GM18511 (cell line): ENCODE measurements at regions not wholly inside any gene's neighbourhood (a gene's known extent, or its start where the extent isn't known, plus 50 kb on each side); places are given as distances from the start of the nearest gene placed in this dataset.
A peak's percentile ranks its signal among the peaks of the same experiment; 100 is the strongest.
"Not testable (repeated sequence)": the region's sequence is repeated elsewhere in the genome, so short reads cannot be mapped to it uniquely, and the experiment has no call there.

Experiments used
- ATAC-seq: cut with Tn5 transposase; IDR thresholded peaks from one replicate; pipeline ENCODE4 v1.9.1; 2021; ENCODE audit warnings: mild to moderate bottlenecking, moderate library complexity; ENCODE audit not compliant: unreplicated experiment

DNA sequence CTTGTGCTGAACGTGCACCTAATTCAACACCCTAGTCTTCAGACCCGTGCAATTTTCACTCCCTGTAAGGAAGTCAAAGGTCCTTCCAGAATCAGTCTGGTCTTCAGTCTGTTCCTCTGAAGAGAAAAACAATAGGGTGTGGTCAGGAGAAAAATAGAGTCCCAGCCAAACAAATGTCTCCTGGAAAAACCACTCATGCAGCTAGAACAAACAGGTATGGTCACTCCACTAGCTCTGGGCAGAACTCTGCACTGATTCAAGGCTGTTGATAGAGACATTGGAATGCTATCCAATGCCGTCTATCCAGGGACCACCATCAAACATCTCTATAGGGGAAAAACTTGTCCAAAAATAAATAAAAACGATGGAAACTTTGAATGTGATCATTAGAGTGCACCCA lies 81.8 kb upstream of the MAP3K1 start:
- no peak for ATAC-seq

DNA sequence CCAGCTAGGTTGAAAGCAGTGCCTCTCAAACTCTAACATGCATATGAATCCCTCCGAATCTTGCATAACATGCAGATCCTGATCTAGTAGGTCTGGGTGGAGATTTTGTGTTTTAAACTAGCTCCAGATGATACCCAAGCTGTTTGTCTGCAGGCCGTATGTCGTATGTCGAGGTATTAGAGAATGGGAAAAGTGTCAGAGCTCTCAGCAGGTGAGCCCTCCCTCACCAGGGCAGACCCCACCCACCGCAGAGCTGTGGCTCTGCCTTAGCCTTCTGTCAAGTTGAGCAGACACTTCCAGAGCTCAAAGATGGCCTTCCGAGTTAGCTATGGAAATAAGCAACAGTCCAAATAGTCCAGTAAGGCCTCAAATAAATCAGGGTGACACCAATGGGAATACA lies 83.2 kb upstream of the MAP3K1 start:
- ATAC-seq = no peak

DNA sequence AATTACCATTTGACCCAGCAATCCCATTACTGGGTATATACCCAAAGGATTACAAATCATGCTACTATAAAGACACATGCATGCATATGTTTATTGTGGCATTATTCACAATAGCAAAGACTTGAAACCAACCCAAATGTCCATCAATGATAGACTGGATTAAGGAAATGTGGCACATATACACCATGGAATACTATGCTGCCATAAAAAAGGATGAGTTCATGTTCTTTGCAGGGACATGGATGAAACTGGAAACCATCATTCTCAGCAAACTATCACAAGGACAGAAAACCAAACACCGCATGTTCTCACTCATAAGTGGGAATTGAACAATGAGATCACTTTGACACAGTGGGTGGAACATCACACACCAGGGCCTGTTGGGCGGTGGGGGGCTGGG lies 83.9 kb upstream of the MAP3K1 start:
- not testable (repeated sequence) for ATAC-seq

DNA sequence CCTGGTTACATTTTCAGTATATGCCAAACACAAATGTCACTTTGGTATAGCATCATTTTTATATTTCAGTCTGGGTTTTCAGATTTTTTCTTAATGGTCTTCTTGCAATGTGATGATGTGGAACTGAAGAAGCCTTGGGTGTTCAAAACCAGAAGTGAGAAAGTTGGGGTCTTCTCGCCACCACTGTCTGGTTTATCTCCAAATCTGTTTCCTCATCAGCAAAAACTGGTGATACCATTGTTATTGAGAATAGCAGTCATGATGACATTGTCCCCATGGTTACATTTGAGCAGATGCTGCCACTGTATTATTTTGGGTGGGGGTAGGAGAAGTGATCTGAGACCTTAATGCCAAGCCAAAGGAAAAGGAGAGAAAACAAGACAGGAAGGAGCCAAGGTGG lies 85.9 kb upstream of the MAP3K1 start:
- peak; percentile 54 for ATAC-seq

DNA sequence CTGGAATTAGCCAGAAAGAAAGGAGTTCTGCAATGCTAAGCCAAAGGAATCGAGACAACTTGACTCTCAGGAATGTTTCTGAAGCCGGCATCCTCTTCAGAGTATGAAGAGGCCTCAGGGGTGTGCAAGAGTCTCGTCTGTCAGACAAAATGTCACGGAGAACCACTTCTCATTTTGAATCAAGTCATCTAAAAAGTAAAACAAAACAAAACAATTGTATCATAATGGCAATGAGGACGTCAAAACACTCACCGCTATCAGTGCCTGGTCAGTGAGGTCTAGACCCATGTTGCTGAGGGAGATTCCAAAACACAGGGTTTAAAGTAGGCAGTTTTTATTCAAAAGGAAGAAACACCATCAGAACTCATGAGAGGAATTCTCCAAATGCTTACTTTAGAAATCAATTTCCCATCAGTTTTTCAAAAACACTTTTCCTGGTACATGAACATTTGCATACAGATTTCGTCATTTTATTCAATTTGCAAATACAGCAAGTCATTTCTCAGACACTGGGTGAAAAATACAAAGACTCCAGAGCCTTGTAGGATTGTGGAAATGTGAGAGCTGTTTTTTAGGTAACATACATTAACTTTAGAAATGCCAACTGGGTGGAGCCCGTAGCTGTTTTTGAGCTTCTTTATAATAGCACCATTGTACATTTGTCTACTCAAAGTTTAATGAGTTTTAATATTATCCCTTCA lies 89.5 kb upstream of the MAP3K1 start:
- no peak for ATAC-seq

DNA sequence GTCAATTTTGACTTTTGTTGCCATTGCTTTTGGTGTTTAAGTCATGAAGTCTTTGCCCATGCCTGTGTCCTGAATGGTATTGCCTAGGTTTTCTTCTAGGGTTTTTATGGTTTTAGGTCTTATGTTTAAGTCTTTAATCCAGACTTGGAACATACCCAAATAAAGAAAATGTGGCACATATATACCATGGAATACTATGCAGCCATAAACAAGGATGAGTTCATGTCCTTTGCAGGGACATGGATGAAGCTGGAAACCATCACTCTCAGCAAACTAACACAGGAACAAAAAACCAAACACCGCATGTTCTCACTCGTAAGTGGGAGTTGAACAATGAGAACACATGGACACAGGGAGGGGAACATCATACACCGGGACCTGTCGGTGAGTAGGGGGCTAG lies 90.5 kb upstream of the MAP3K1 start:
- ATAC-seq = not testable (repeated sequence)

DNA sequence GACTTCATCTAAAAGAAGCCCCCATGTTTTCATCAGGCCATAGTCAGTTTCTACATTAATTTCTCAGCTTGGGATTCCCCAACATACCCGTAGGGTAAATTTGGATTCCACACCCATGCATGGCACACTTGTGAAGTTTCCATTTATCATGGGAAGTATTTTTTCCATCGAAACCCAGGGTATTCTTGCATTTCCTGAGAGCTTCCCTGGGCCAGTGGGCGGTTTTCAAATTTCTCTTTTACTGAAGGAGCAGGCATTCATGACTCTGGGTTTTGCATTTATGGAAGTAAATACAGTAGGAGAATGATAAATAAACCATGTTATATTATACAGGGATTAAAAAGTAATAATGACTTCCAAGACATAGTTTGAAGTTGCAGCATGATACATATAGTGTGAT lies 93.0 kb upstream of the MAP3K1 start:
- ATAC-seq = no peak

DNA sequence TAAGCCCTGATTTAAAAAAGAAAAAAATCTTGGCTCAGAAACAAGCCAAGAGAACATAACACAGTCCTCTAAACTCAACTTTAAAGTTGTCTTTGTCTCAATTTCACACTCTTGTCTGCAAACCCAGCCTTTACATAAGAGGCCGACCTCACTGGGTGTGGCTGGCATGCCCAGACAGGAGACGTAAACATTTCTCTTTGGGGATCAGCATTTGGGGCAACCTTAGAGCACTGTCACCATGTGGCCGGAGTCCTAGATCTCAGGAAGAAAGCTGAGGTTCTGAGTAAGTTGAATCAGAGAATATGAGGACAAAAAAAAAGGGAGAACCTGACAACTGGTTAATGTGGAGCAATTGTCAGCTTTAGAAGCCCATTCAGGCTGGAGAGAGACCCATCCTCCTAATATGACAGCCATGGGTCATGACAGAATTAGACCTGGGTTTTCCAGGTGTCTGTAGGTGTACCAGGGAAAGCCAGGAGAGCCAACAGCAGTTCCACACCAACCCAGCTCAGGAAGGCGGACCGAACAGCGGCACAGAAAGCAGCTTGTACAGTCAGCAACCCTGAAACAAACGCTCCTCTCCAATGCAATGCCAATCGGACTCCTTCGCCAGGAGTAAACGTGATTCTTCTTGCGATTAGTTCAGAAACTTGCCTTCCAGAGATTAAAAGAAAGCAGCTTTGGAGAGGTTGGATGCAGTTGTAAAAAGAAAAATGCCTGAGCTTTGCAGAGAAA lies 97.9 kb upstream of the MAP3K1 start:
- no peak for ATAC-seq

DNA sequence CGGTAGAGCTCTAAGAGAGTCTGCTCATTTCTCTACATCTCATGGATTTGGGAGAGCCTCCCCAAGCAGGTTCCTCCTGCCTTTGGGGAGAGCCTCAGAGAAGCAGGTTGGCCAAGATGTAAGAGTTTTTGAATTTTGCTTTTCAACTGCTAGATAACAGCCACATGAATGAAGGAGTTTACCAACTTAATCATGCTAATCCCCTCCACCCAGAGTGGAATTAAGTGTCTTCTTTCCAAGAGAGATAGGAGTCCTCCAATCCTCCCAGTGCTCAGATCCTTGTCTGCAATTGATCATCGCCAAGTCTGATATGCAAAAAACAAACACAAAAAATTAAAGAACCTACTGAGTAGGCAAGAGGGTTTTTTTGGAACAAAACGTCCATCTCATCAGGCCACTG lies 99.4 kb upstream of the MAP3K1 start:
- ATAC-seq = no peak

DNA sequence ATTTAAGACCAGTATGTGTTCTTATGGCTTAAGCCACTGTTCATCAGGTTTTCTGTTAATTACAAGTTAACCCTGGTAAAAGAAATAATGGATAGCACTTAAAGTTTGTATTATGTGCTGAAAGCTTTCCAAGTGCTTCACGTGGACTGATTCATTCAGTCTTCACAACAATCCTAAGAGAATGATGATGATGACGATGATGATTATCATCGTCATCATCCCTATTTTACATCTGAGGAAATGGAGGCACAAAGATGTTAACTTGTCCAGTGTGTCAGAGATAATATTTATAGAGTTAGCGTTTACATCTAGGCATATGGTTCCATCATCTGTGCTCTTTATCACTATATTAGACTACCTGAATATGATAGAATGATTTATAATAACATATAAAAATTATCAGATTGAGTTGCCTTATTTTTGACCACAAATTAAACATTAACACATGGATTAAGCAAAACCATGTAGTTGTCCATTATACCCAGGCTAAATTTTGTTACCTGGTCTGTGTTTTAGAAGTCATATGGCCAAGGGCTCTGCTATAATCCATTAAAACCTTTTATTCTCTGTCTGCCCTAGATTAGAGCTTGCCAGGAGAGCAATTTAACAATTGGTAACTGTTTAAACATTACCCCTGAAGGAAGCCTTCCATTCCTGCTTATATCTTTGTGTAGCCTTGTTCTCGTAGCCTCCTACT lies 102.3 kb upstream of the MAP3K1 start:
- no peak for ATAC-seq

DNA sequence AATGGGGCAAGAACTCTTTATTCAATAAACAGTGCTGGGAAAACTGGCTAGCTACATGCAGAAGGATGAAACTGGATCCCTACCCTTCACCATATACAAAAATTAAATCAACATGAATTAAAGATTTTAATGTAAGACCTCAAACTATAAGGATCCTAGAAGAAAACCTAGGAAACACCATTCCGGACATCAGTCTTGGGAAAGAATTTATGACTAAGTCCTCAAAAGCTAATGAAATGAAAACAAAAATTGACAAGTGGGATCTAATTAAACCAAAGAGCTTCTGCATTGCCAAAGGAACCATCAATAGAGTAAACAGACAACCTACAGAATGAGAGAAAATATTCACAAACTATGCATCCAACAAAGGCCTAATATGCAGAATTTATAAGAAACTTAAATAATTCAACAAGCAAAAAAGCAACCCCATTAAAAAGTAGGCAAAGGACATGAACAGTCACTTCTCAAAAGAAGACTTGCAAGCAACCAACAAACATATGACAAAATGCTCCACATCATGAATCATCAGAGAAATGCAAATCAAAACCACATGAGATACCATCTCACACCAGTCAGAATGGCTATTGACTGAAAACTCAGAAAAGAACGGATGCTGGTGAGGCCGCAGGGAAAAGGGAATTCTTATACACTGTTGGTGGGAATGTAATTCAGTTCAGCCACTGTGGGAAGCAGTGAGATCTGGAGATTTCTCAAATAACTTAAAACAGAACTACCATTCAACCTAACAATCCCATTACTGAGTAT lies 104.3 kb upstream of the MAP3K1 start:
- ATAC-seq = no peak

DNA sequence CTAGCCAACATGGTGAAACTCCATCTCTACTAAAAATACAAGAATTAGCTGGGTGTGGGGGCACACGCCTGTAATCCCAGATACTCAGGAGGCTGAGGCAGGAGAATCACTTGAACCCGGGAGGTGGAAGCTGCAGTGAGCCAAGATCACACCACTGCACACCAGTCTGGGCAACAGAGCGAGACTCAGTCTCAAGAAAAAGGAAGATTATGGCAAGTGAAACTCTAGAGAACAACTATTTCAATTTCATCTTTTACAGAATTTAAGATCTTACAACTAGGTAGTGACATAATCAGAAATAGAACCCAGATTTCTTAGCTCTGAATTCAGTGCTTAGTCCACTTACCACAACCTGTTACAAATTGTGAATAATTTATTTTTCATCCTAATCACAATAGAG lies 108.8 kb upstream of the MAP3K1 start:
- ATAC-seq = no peak

DNA sequence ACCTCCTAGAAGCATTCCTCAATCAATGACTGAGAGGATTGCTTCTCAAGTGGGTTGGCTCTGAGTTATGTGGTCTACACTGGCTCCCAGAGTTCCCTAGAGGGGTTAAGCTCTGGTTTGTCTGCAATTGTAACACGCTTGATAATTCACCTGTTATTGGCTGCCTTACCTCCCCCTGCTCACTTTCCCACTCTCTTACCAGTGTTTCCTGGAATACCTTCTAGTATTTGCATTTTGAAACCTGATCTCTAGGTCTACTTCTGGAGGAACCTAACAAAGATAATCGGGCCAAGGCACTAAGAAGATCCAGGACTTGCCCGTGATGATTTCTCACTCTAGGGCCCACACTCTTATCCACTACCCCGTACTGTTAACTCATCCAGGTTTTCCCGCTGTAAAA lies 110.1 kb upstream of the MAP3K1 start:
- ATAC-seq = no peak

DNA sequence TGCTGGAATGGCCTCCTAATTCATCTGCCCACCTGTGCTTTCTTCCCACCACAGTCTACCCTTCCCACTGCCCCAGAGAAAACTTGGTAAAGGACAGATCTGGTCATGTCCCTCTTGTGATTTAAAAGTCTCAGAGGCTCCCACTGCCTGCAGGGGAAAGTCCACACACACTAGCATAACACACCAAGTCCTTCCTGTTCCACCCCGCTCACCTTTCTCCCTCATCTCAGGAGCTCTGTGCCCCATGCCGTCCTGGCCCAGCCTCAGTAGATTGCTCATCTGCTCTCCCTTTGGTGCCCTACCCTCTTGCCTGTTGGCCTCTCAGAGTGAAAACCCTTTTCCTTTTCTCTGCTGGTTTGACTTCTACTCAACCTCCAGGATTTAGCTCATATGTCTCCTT lies 111.4 kb upstream of the MAP3K1 start:
- ATAC-seq = no peak

DNA sequence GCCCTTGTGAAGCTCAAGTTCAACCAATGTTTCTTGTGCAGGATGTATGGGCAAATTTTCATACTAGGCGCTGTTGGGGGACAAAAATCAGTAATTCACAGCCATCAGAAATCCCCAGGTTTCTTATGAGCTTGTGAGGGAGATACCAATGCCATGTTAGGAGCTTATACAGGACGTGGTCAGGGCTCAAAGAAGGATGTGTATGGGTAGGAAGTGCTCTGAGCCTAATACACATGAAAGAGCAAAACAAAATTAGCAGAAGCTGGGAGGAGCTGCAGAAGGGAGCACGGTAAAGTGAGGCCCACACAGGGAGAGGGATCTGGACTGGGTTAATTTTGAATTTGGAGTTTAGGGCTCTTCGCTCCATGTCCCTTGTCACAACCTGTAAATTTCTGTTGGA lies 114.6 kb upstream of the MAP3K1 start:
- ATAC-seq = no peak

DNA sequence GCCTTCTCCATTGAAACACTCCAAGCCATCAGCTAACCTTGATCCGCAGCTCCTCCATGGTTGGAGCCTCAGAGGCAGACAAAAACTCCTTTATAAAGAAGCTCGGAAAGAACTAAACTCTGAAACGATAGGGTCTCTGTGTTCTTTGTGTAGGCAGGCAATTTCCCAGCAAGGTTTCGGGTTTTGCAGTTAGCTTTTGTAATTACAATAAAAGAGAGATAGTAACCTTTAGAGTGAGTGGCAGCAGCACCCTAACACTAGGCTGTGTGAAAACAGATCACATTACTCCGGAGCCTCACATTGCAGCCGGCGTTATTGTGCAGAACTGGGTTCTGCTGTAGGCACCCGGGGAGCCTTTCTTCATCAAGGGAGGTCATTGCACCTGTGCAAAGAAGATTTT lies 115.8 kb upstream of the MAP3K1 start:
- no peak for ATAC-seq

DNA sequence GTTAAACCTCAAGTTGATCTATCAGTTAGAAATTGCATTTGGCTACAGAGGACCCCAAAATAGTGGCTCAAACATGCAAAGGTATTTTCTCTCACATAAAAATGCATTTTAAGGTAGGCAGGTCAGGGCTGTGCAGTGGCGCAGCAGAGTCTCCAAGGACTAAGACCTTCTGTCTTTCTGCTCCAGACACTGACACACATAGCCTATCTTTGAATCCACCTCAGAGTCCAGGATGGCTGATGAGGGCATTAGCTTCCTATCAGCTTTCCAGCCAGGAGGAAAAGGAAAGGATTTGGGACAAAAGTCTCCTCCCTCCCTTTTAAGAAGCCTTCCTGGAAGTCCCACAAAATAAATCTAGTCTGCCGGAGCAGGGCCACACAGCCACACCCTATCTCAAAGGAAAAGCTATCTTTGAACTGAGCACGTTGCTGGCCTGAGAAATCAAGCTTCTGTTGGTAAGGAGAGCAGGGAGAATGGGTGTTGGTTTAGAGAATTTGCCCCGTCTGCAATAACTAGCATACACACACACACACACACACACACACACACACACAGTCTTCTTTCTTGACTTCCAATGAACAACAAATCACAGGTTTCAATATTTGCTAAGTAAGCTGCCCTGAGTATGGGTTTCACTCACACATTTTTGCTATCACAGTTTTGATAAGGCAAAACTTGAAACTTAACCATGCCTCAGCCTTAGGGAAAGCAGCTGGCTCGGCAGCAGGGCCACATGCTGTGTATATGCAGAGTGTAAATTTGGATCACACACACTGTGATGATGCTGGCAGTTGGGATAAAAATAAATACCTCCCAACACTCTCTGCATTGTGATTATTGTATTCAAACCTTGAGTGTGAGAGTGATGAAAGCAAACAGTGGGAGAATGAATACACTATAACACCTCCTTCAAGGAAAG lies 116.6 kb upstream of the MAP3K1 start:
- no peak for ATAC-seq

DNA sequence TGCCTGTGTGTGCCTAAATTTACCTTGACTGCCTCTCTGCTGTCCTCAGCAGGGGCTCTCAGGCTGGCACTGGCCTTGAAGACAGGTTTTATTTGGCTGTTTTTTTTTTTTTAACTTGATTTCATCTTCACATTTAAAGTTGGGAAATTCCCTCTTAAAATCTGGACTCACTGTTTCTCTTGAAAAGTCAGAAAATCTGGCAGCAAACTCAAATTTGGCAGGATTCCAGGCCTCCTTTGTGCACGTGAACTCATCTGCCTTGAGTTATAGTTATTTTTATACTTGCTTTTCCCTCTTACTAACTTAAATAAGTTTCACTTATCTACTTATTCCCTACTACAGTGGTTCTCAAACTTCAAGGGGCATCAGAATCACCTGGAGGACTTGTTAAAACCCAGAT lies 118.4 kb upstream of the MAP3K1 start:
- no peak for ATAC-seq

DNA sequence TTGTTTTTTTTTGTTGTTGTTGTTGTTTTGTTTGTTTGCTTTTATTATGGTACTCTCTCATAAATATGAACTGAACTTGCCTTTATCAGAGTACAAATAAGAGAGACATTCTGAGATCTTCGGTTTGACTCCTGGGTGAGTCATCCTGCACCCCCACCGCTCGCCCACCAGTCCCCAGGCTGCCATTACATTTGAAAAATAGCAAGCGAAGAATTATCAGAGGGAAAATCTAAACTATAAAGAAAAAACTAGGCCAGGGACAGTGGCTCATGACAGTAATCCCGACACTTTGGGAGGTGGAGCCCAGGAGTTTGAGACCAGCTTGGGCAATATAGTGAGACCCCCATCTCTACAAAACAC lies 122.1 kb upstream of the MAP3K1 start:
- ATAC-seq = no peak
